MM.1S (cell line): ENCODE measurements at regions not wholly inside any gene's neighbourhood (a gene's known extent, or its start where the extent isn't known, plus 50 kb on each side); places are given as distances from the start of the nearest gene placed in this dataset.

ENCODE experiments used
- DNase-seq: peaks from one replicate; pipeline ENCODE4 v3.0.0-alpha.2; 2015
- H2AFZ ChIP-seq: fragments of 300-600 bp; sonication (generic); 2 replicates; pipeline ENCODE4 v1.6.0; 2016; ENCODE audit warnings: antibody characterized with exemption, low read length
- H3F3A ChIP-seq: fragments of 300-600 bp; sonication (generic); 2 replicates; pipeline ENCODE4 v1.6.1; 2016; ENCODE audit warnings: mild to moderate bottlenecking, antibody characterized with exemption, low read length, moderate library complexity, mixed read lengths; ENCODE audit not compliant: insufficient read depth
- H3K27ac ChIP-seq: fragments of 300-600 bp; sonication (generic); 2 replicates; pipeline ENCODE4 v1.5.1; 2016; ENCODE audit warnings: mild to moderate bottlenecking, low read length
- H3K27me3 ChIP-seq: fragments of 300-600 bp; sonication (generic); replicated peaks from 2 replicates; pipeline ENCODE4 v1.6.0; 2016; ENCODE audit warnings: low read length; ENCODE audit not compliant: insufficient read depth
- H3K36me3 ChIP-seq: fragments of 300-600 bp; sonication (generic); replicated peaks from 2 replicates; pipeline ENCODE4 v1.6.1; 2016; ENCODE audit warnings: mild to moderate bottlenecking, low read length, mixed read lengths; ENCODE audit not compliant: insufficient read depth
- H3K4me1 ChIP-seq: fragments of 300-600 bp; sonication (generic); 2 replicates; pipeline ENCODE4 v1.6.1; 2016; ENCODE audit warnings: low read length, mixed read lengths
- H3K4me2 ChIP-seq: fragments of 300-600 bp; sonication (generic); 2 replicates; pipeline ENCODE4 v1.6.0; 2016; ENCODE audit warnings: low read depth, low read length
- H3K4me3 ChIP-seq: fragments of 300-600 bp; sonication (generic); 2 replicates; pipeline ENCODE4 v1.5.1; 2016; ENCODE audit warnings: low read length, mixed read lengths
- H3K79me2 ChIP-seq: fragments of 300-600 bp; sonication (generic); 2 replicates; pipeline ENCODE4 v1.6.1; 2016; ENCODE audit warnings: mixed run types, low read length, mixed read lengths
- H3K9ac ChIP-seq: fragments of 300-600 bp; sonication (generic); 2 replicates; pipeline ENCODE4 v1.6.1; 2016; ENCODE audit warnings: low read length, mixed read lengths
- H3K9me2 ChIP-seq: fragments of 300-600 bp; sonication (generic); replicated peaks from 2 replicates; pipeline ENCODE4 v1.6.1; 2016; ENCODE audit warnings: mild to moderate bottlenecking, low read length, mixed read lengths; ENCODE audit not compliant: insufficient read depth
- H3K9me3 ChIP-seq: fragments of 300-600 bp; sonication (generic); replicated peaks from 2 replicates; pipeline ENCODE4 v1.6.1; 2016; ENCODE audit warnings: mild to moderate bottlenecking, low read length, mixed read lengths; ENCODE audit not compliant: insufficient read depth
- H4K20me1 ChIP-seq: fragments of 300-600 bp; sonication (generic); 2 replicates; pipeline ENCODE4 v1.6.1; 2016; ENCODE audit warnings: mild to moderate bottlenecking, low read length, moderate library complexity, mixed read lengths; ENCODE audit not compliant: insufficient read depth
- EZH2 ChIP-seq: fragments of 300-600 bp; sonication (generic); optimal IDR thresholded peaks from 2 replicates; pipeline ENCODE3; 2017; ENCODE audit warnings: low read depth, mild to moderate bottlenecking, antibody characterized with exemption, low read length, mixed read lengths
- EZH2phosphoT487 ChIP-seq: fragments of 300-600 bp; sonication (generic); IDR thresholded peaks from 2 replicates; pipeline ENCODE4 v1.6.1; 2018; ENCODE audit warnings: antibody characterized with exemption, low read length
- TF ChIP-seq, protein P1 (sequence below): fragments of 300-600 bp; sonication (generic); IDR thresholded peaks from 2 replicates; pipeline ENCODE4 v1.5.1; 2016; ENCODE audit warnings: antibody characterized with exemption, low read length, mixed read lengths

DNA sequence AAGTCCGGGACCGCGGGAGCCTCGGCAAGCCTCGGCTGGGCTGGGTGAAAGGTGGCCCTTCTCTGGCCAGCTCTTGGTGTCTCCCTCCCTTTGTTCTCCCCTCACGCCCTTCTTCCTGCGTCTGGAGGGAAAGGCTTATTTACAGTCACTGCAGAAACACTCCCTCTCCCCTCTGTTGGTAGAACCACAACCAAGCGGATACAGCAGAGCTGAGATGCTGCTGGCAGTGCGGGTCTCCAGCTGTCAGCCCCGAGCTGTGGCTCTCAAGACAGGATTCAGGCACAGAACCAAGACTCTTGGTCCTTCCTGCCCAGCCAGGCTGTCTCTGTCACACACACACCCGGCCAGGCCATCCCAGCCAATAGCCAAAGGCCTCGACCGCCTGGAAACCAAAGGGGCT lies 133.3 kb downstream of the ENGASE start:
- H3K4me1 ChIP-seq = no peaks in the 10 kb centered on the region
- DNase-seq = no peak
- H4K20me1 ChIP-seq = no peaks in the 10 kb centered on the region
- H3K9me3 ChIP-seq = no peaks in the 10 kb centered on the region
- peaks cover 93% of the 10 kb centered on the region for H3K27me3 ChIP-seq
- no peak for TF ChIP-seq EZH2phosphoT487
- no peak for TF ChIP-seq EZH2
- TF ChIP-seq, protein P1, sequence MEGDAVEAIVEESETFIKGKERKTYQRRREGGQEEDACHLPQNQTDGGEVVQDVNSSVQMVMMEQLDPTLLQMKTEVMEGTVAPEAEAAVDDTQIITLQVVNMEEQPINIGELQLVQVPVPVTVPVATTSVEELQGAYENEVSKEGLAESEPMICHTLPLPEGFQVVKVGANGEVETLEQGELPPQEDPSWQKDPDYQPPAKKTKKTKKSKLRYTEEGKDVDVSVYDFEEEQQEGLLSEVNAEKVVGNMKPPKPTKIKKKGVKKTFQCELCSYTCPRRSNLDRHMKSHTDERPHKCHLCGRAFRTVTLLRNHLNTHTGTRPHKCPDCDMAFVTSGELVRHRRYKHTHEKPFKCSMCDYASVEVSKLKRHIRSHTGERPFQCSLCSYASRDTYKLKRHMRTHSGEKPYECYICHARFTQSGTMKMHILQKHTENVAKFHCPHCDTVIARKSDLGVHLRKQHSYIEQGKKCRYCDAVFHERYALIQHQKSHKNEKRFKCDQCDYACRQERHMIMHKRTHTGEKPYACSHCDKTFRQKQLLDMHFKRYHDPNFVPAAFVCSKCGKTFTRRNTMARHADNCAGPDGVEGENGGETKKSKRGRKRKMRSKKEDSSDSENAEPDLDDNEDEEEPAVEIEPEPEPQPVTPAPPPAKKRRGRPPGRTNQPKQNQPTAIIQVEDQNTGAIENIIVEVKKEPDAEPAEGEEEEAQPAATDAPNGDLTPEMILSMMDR = no peak
- no peaks in the 10 kb centered on the region for H3K36me3 ChIP-seq
- H3F3A ChIP-seq = no peaks in the 10 kb centered on the region
- H3K9ac ChIP-seq = no peak overlapping the region
- no peak overlapping the region for H3K27ac ChIP-seq
- H2AFZ ChIP-seq = no peak overlapping the region
- no peak overlapping the region for H3K4me2 ChIP-seq
- no peaks in the 10 kb centered on the region for H3K79me2 ChIP-seq
- H3K9me2 ChIP-seq = no peaks in the 10 kb centered on the region
- H3K4me3 ChIP-seq = no peak overlapping the region

DNA sequence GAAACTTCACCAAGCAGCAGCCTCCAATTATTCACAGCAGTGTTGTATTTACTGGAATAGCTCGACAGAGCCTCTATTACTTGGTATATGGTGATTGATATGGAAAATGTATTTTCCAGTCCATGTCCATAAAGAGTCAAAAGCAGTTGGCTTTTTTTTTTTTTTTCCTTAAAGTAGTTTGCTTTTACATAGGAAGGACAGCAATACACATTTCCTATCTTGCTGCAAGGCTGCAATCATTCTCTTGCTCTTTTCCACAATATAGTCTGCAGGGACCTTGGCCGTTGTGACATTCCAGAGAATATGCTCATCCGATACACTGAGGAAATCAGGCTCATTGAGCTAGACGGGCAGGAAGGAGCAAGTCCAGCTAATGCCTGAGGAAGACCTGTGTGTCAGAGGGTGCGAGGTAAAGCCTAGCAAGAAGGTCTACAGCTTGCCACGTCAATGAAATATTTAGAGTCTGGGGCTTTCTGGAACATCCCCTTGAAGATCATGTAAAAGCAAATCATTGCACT lies 131.1 kb downstream of the ENGASE start:
- TF ChIP-seq EZH2 (no peak), EZH2phosphoT487 (no peak)
- TF ChIP-seq, protein P1 = no peak
- no peaks in the 10 kb centered on the region for H3K9me3 ChIP-seq
- H2AFZ ChIP-seq = no peak overlapping the region
- no peak overlapping the region for H3K4me3 ChIP-seq
- no peak for DNase-seq
- H4K20me1 ChIP-seq = no peaks in the 10 kb centered on the region
- H3K4me1 ChIP-seq = no peaks in the 10 kb centered on the region
- no peaks in the 10 kb centered on the region for H3K79me2 ChIP-seq
- H3K9ac ChIP-seq = no peak overlapping the region
- H3K9me2 ChIP-seq = no peaks in the 10 kb centered on the region
- no peaks in the 10 kb centered on the region for H3F3A ChIP-seq
- H3K36me3 ChIP-seq = no peaks in the 10 kb centered on the region
- H3K4me2 ChIP-seq = no peak overlapping the region
- H3K27ac ChIP-seq = no peak overlapping the region
- peaks cover 94% of the 10 kb centered on the region for H3K27me3 ChIP-seq

DNA sequence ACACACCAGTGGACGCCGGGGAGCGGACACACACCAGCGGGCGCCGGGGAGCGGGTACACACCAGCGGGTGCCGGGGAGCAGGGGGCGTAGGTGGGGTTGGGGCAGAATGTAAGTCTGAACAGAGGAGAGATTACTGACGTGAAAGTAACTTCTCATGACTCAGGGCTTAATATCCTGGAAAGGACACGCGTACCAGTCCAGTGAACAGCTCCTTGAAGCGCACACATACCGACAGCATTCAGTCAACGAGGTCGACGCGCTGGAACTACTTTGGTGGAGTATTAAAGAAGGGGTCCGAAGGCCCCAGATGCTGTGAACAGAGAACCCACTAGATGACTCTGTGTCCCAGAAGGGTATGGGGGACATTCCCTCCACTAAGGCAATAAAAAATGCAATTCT lies 129.6 kb downstream of the ENGASE start:
- Histone ChIP-seq H3K27ac (no peak overlapping the region), H3K9ac (no peak overlapping the region), H4K20me1 (no peaks in the 10 kb centered on the region), H3K79me2 (no peaks in the 10 kb centered on the region), H2AFZ (no peak overlapping the region), H3F3A (no peaks in the 10 kb centered on the region), H3K36me3 (no peaks in the 10 kb centered on the region), H3K4me3 (no peak overlapping the region), H3K9me2 (no peaks in the 10 kb centered on the region), H3K4me1 (no peaks in the 10 kb centered on the region), H3K9me3 (no peaks in the 10 kb centered on the region), H3K4me2 (no peak overlapping the region), H3K27me3 (peaks cover 95% of the 10 kb centered on the region)
- no peak for DNase-seq
- TF ChIP-seq, protein P1 = no peak
- TF ChIP-seq EZH2phosphoT487 (no peak), EZH2 (no peak)
